B cell (primary cell): ENCODE measurements at regions not wholly inside any gene's neighbourhood (a gene's known extent, or its start where the extent isn't known, plus 50 kb on each side); places are given as distances from the start of the nearest gene placed in this dataset.

Source experiments
- ATAC-seq: fragments of 200-7000 bp; cut with Tn5 transposase; one replicate; pipeline ENCODE4 v1.10.0; 2021; ENCODE audit warnings: low read depth, mild to moderate bottlenecking, moderate number of reproducible peaks, moderate library complexity
- CTCF ChIA-PET: fragments of 350-600 bp; sonication (Branson Sonifier 250); formaldehyde crosslinking; loops from one replicate; lab custom pipeline; 2021; ENCODE audit warnings: antibody characterized with exemption, inconsistent platforms; lab: Charles Lee
- POLR2A ChIA-PET: fragments of 350-600 bp; sonication (Branson Sonifier 250); formaldehyde crosslinking; loops from one replicate; lab custom pipeline; 2021; ENCODE audit warnings: antibody characterized with exemption; lab: Charles Lee
- DNase-seq: peaks from one replicate; pipeline ENCODE4 v3.0.0; 2013
- H2AFZ ChIP-seq: 2 replicates; pipeline ENCODE4 v1.6.1; 2012; ENCODE audit warnings: mild to moderate bottlenecking, low read depth, low read length; ENCODE audit not compliant: insufficient read depth, poor library complexity, severe bottlenecking
- H3K27ac ChIP-seq, 2 donors: 1 replicate in 1 of 2; 2 replicates in 1 of 2; pipeline ENCODE4 v1.5.1; 2012 to 2013; ENCODE audit warnings: low read length in 2 of 2, mild to moderate bottlenecking in 2 of 2, moderate library complexity in 1 of 2
- H3K27me3 ChIP-seq, 4 experiments: fragments of 200-600 bp in 1 of 4; sonication (generic) in 1 of 4; replicated peaks in 1 of 4; 1 replicate in 2 of 4; 2 replicates in 2 of 4; pipeline versions ENCODE4 v1.6.1 to v1.7.0; 2013 to 2016; ENCODE audit warnings: low read length in 3 of 4, mild to moderate bottlenecking in 2 of 4, mixed read lengths in 1 of 4, moderate library complexity in 1 of 4; ENCODE audit not compliant: insufficient read depth in 4 of 4, control insufficient read depth in 3 of 4; ENCODE audit errors: control extremely low read depth in 1 of 4
- H3K36me3 ChIP-seq, 2 experiments: replicated peaks in 1 of 2; 1 replicate in 1 of 2; 2 replicates in 1 of 2; pipeline versions ENCODE4 v1.6.1 to v1.7.1; 2013; ENCODE audit warnings: low read length in 1 of 2; ENCODE audit not compliant: insufficient read depth in 2 of 2, control insufficient read depth in 1 of 2; ENCODE audit errors: control extremely low read depth in 1 of 2, extremely low read depth in 1 of 2
- H3K4me1 ChIP-seq, 2 donors: fragments of 200-600 bp in 1 of 2; sonication (generic) in 1 of 2; 1 replicate in 1 of 2; 2 replicates in 1 of 2; pipeline versions ENCODE4 v1.5.1 to v1.6.1; 2013 to 2017; ENCODE audit warnings: low read length in 2 of 2; ENCODE audit not compliant: control insufficient read depth in 2 of 2, insufficient read depth in 2 of 2
- H3K4me2 ChIP-seq: replicated peaks from 2 replicates; pipeline ENCODE3; 2012; ENCODE audit warnings: mild to moderate bottlenecking, low read depth, low read length; ENCODE audit not compliant: poor library complexity, severe bottlenecking
- H3K4me3 ChIP-seq, 5 experiments: fragments of 200-600 bp in 1 of 5; sonication (generic) in 1 of 5; 1 replicate in 3 of 5; 2 replicates in 2 of 5; pipeline versions ENCODE4 v1.5.1 to v1.7.0; 2011 to 2016; ENCODE audit warnings: low read length in 4 of 5, mild to moderate bottlenecking in 4 of 5, low read depth in 2 of 5, control low read depth in 1 of 5, moderate library complexity in 1 of 5; ENCODE audit not compliant: insufficient read depth in 1 of 5; ENCODE audit errors: control extremely low read depth in 1 of 5, extremely low read depth in 1 of 5
- H3K79me2 ChIP-seq: fragments of 200-600 bp; sonication (generic); one replicate; pipeline ENCODE4 v1.6.0; 2016; ENCODE audit warnings: low read length; ENCODE audit not compliant: control insufficient read depth, insufficient read depth
- H3K9ac ChIP-seq: fragments of 200-600 bp; sonication (generic); 2 replicates; pipeline ENCODE4 v1.6.1; 2017; ENCODE audit warnings: mild to moderate bottlenecking, low read length, moderate library complexity
- H3K9me3 ChIP-seq, 3 donors: one replicate each; pipeline versions ENCODE4 v1.6.1 to v1.7.1; 2013; ENCODE audit warnings: low read length in 2 of 3; ENCODE audit not compliant: control insufficient read depth in 2 of 3, insufficient read depth in 1 of 3; ENCODE audit errors: control extremely low read depth in 1 of 3
- H4K20me1 ChIP-seq: 2 replicates; pipeline ENCODE4 v1.6.0; 2012; ENCODE audit warnings: mild to moderate bottlenecking, low read length; ENCODE audit not compliant: insufficient read depth, control insufficient read depth, poor library complexity, severe bottlenecking
- H3K27ac Mint-ChIP-seq: one replicate; pipeline ENCODE4 v1.8.0; 2021; ENCODE audit warnings: mixed read lengths
- H3K27me3 Mint-ChIP-seq: one replicate; pipeline ENCODE4 v1.8.0; 2021; ENCODE audit warnings: mixed read lengths
- H3K4me1 Mint-ChIP-seq: one replicate; pipeline ENCODE4 v1.8.0; 2021; ENCODE audit warnings: mixed read lengths
- H3K4me3 Mint-ChIP-seq: one replicate; pipeline ENCODE4 v1.8.0; 2021; ENCODE audit warnings: mixed read lengths
- H3K9me3 Mint-ChIP-seq: one replicate; pipeline ENCODE4 v1.8.0; 2022; ENCODE audit warnings: mixed read lengths; ENCODE audit not compliant: insufficient read depth
- CTCF ChIP-seq: fragments of 200-600 bp; IDR thresholded peaks from one replicate; pipeline ENCODE4 v1.8.0; 2022; ENCODE audit warnings: antibody characterized with exemption, mild to moderate bottlenecking
- EZH2 ChIP-seq: IDR thresholded peaks from 2 replicates; pipeline ENCODE4 v1.6.1; 2012; ENCODE audit warnings: borderline replicate concordance, low read depth, mild to moderate bottlenecking, moderate library complexity, low read length; ENCODE audit not compliant: insufficient read depth, poor library complexity, severe bottlenecking
- WGBS: methylation state at CpG from one replicate; pipeline ENCODE4 v1.1.5; 2013; ENCODE audit warnings: missing lambda C conversion rate; ENCODE audit not compliant: insufficient coverage; 5-methylcytosine and 5-hydroxymethylcytosine counted together
- intact Hi-C: fragments of 100-400 bp; cut with micrococcal nuclease; formaldehyde crosslinking; loops from one replicate; pipeline ENCODE4 v1.10.0; 2022

- TF ChIP-seq CTCF (no peak), EZH2 (no peak)
- no peak overlapping the region for H3K4me2 ChIP-seq
- H3K36me3 ChIP-seq = no peaks in the 10 kb centered on the region
- intact Hi-C loops = no loop called here
- Mint-ChIP-seq H3K4me3 (no peak overlapping the region), H3K27ac (no peak overlapping the region), H3K9me3 (peaks cover 3% of the 10 kb centered on the region), H3K4me1 (peaks cover 2% of the 10 kb centered on the region), H3K27me3 (no peaks in the 10 kb centered on the region)
- ATAC-seq (no peak), DNase-seq (no peak)
- ChIA-PET POLR2A (no interaction called here), CTCF (no interaction called here)
- no peak overlapping the region for H3K4me3 ChIP-seq
- H3K9ac ChIP-seq = no peak overlapping the region
- H2AFZ ChIP-seq = no peak overlapping the region
- H3K27me3 ChIP-seq = no peaks in the 10 kb centered on the region
- peaks cover 0 to 7% (median 0%) of the 10 kb centered on the region in 3 donors for H3K9me3 ChIP-seq
- no peaks in the 10 kb centered on the region for H3K79me2 ChIP-seq
- H3K27ac ChIP-seq = no peak overlapping the region
- WGBS = 90% methylated on average over 8 of the region's 8 CpGs
- no peaks in the 10 kb centered on the region for H4K20me1 ChIP-seq
- no peaks in the 10 kb centered on the region for H3K4me1 ChIP-seq
Measured at GRCh38 chr7:69411466-69411865, 186.8 kb upstream of the AUTS2 start.

DNA sequence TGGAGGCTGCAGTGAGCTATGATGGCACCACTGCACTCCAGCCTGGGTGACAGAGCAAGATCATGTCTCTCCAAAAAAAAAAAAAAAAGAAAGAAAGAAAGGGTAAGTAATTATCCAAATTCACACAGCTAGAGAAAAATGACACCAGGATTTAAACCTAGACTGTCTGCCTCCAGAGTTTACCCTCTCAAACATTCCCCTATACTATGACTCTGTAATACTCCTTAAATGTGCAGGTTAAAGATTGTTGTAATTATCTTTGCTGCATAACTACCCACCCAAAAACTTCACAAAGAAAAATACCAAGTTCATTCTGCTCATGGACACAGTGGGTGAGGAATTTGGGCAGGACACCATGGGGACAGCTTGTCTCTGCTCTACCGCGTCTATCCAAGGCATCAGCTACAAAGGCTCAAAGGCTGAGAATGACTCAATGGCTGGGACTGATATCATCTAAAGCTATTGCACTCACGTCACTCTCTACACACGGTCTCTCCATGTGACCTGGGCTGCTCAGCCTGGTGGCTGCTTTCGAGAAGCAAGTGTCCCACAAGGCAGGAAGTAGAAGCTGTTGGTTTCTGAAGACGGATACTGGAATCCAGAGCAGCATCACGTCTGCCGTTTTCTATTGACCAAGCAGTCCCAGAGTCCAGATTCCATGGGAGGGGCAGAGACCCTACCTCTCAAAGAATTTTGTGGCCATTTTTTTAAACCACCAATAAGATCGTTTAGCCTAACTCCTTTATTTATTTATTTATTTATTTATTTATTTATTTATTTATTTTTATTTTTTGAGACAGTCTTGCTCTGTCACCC, 185.7 kb upstream of the AUTS2 start:
- ChIA-PET CTCF (interaction anchor here (0.5 kb wide), 1 partner anchor 32 kb away, joined by 3 read pairs; no protein-coding TSS in a partner anchor), POLR2A (no interaction called here)
- H2AFZ ChIP-seq = no peak overlapping the region
- no peaks in the 10 kb centered on the region for H3K79me2 ChIP-seq
- intact Hi-C loops = no loop called here
- Mint-ChIP-seq H3K9me3 (peaks cover 5% of the 10 kb centered on the region), H3K27ac (no peak overlapping the region), H3K4me1 (peaks cover 2% of the 10 kb centered on the region), H3K4me3 (no peak overlapping the region), H3K27me3 (no peaks in the 10 kb centered on the region)
- no peaks in the 10 kb centered on the region for H3K27me3 ChIP-seq
- H3K4me3 ChIP-seq = no peak overlapping the region
- no peak overlapping the region for H3K4me2 ChIP-seq
- no peaks in the 10 kb centered on the region for H3K4me1 ChIP-seq
- TF ChIP-seq EZH2 = no peak
- TF ChIP-seq CTCF = no peak
- 11% methylated on average over 5 of the region's 9 CpGs for WGBS
- H4K20me1 ChIP-seq = no peaks in the 10 kb centered on the region
- no peak overlapping the region for H3K9ac ChIP-seq
- DNase-seq = peak; percentile 20
- H3K9me3 ChIP-seq = peaks cover 0 to 11% (median 0%) of the 10 kb centered on the region in 3 donors
- H3K27ac ChIP-seq = no peak overlapping the region
- no peaks in the 10 kb centered on the region for H3K36me3 ChIP-seq
- ATAC-seq = no peak
